ENCODE measurements at regions not wholly inside any gene's neighbourhood (a gene's known extent, or its start where the extent isn't known, plus 50 kb on each side); places are given as distances from the start of the nearest gene placed in this dataset.

- Histone ChIP-seq H3K4me1 (replicated peaks in 1 of 4; ENCODE audit: control insufficient read depth in 3 of 4, insufficient read depth in 4 of 4, low read length in 3 of 4) (no peaks in the 10 kb centered on the region), H3K4me3 (ENCODE audit: extremely low read depth in 1 of 4, insufficient read depth in 2 of 4, low read depth in 3 of 4, low read length in 4 of 4) (no peak overlapping the region), H2BK5ac (ENCODE audit: low read depth, low read length) (no peak overlapping the region), H3K27me3 (replicated peaks in 1 of 4; ENCODE audit: control insufficient read depth in 3 of 4, extremely low read depth in 1 of 4, insufficient read depth in 3 of 4, low read length in 3 of 4) (no peaks in the 10 kb centered on the region), H4K5ac (ENCODE audit: insufficient read length, low read depth, low read length) (no peak overlapping the region), H2BK15ac (ENCODE audit: low read length) (no peak overlapping the region), H3K4ac (replicated peaks; ENCODE audit: insufficient read length, low read depth, low read length) (no peak overlapping the region), H3K36me3 (ENCODE audit: control insufficient read depth in 2 of 4, insufficient read depth in 4 of 4, low read length in 3 of 4) (no peaks in the 10 kb centered on the region), H2BK20ac (ENCODE audit: low read length) (no peak overlapping the region), H2AFZ (ENCODE audit: low read length) (no peak overlapping the region), H3K14ac (ENCODE audit: insufficient read length) (no peak overlapping the region), H4K20me1 (replicated peaks in 1 of 2; ENCODE audit: control insufficient read depth in 1 of 2, insufficient read depth in 2 of 2, low read length in 2 of 2) (no peaks in the 10 kb centered on the region), H3K23ac (ENCODE audit: insufficient read length) (no peak overlapping the region), H2BK12ac (ENCODE audit: low read depth, low read length) (no peak overlapping the region), H3K18ac (ENCODE audit: extremely low read depth, low read length) (no peak overlapping the region), H3K56ac (replicated peaks; ENCODE audit: insufficient read length, low read depth, low read length) (no peak overlapping the region), H3K9me3 (ENCODE audit: insufficient read depth in 2 of 2, low read depth in 1 of 2, low read length in 1 of 2) (peaks cover 4 to 5% of the 10 kb centered on the region in 2 experiments; a peak in 2 of 4 replicates), H3K27ac (ENCODE audit: low read depth, low read length) (no peak overlapping the region), H3K4me2 (ENCODE audit: insufficient read depth in 1 of 2, low read depth in 2 of 2, low read length in 2 of 2) (no peak overlapping the region), H4K91ac (replicated peaks; ENCODE audit: insufficient read length, low read length) (no peak overlapping the region), H2BK120ac (replicated peaks; ENCODE audit: low read depth, low read length) (no peak overlapping the region), H4K8ac (ENCODE audit: extremely low read depth, insufficient read depth, low read length) (no peak overlapping the region), H2AK5ac (ENCODE audit: low read depth, low read length) (no peak overlapping the region), H3K9ac (replicated peaks in 1 of 4; ENCODE audit: extremely low read depth in 1 of 4, low read depth in 3 of 4, low read length in 3 of 4) (no peak overlapping the region), H3K79me2 (ENCODE audit: control insufficient read depth in 1 of 2, insufficient read depth in 2 of 2, low read length in 2 of 2) (no peaks in the 10 kb centered on the region), H3K79me1 (ENCODE audit: low read depth, low read length) (no peaks in the 10 kb centered on the region), H3K23me2 (ENCODE audit: low read depth, low read length) (no peaks in the 10 kb centered on the region)
- CTCF ChIA-PET (ENCODE audit: partially characterized antibody) = no interaction called here
- POLR2A ChIA-PET (ENCODE audit: partially characterized antibody) = no interaction called here
- FAIRE-seq (no peak), DNase-seq (ENCODE audit: low read depth in 1 of 2, low spot score in 2 of 2) (no peak)
- 91% methylated on average over 1 of the region's 1 CpG; no CpG with 5 or more reads in 1 of the 2 experiments for WGBS, 2 experiments (ENCODE audit: extremely low coverage in 1 of 2, insufficient coverage in 1 of 2, insufficient read length in 1 of 2, insufficient replicate concordance in 2 of 2, low coverage in 1 of 2, low lambda C conversion rate in 2 of 2, missing lambda C conversion rate in 1 of 2)
- TF ChIP-seq POLR2AphosphoS5 (IDR thresholded peaks at IDR 0.05; ENCODE audit: low read depth, low read length) (no peak), PHF8 (conservative IDR thresholded peaks at IDR 0.05; ENCODE audit: low read depth, low read length) (no peak), KDM5A (IDR thresholded peaks at IDR 0.05; ENCODE audit: low read length) (no peak), RBBP5 (IDR thresholded peaks at IDR 0.05; ENCODE audit: borderline replicate concordance, low read depth, low read length) (no peak), KDM4A (IDR thresholded peaks at IDR 0.05; ENCODE audit: low read depth, low read length, severe bottlenecking) (no peak), TAF7 (optimal IDR thresholded peaks at IDR 0.05; ENCODE audit: borderline replicate concordance, low read depth, low read length) (no peak), ASH2L (IDR thresholded peaks at IDR 0.05; ENCODE audit: low read length) (no peak), HDAC2 (IDR thresholded peaks at IDR 0.05; ENCODE audit: borderline replicate concordance in 1 of 2, low read depth in 2 of 2, low read length in 2 of 2) (no peak), CTCF (IDR thresholded peaks at IDR 0.05; ENCODE audit: control extremely low read depth in 1 of 3, insufficient read depth in 1 of 3, low read depth in 1 of 3, low read length in 3 of 3) (no peak), SIRT6 (IDR thresholded peaks at IDR 0.05; ENCODE audit: low read length) (no peak), NANOG (IDR thresholded peaks at IDR 0.05; ENCODE audit: insufficient read depth, low read depth, low read length, poor library complexity, severe bottlenecking) (no peak), KDM1A (IDR thresholded peaks at IDR 0.05; ENCODE audit: borderline replicate concordance, low read length) (no peak)
Measured at GRCh38 chr18:60996326-60996725, 336.9 kb upstream of the CDH20 start.

All from H1 (cell line).